HEK293T (cell line): ENCODE measurements at regions not wholly inside any gene's neighbourhood (a gene's known extent, or its start where the extent isn't known, plus 50 kb on each side); places are given as distances from the start of the nearest gene placed in this dataset.

ENCODE experiments used
- CTCF ChIA-PET: fragments of 350-600 bp; formaldehyde crosslinking; extraction: SDS; loops from one replicate; lab custom pipeline; 2021; ENCODE audit warnings: antibody characterized with exemption, inconsistent platforms; lab: Yijun Ruan, JAX
- POLR2A ChIA-PET: fragments of 350-600 bp; formaldehyde crosslinking; extraction: SDS; loops from one replicate; lab custom pipeline; 2020; ENCODE audit warnings: antibody characterized with exemption, inconsistent platforms; lab: Yijun Ruan, JAX
- DNase-seq: peaks from one replicate; pipeline ENCODE4 v3.0.0; 2012; ENCODE audit warnings: mixed read lengths; ENCODE audit errors: extremely low spot score
- ARNT ChIP-seq: fragments of 450-650 bp; IDR thresholded peaks from 2 replicates; pipeline ENCODE4 v1.6.1; 2017; ENCODE audit warnings: mild to moderate bottlenecking
- BHLHE40 ChIP-seq: fragments of 450-650 bp; IDR thresholded peaks from 2 replicates; pipeline ENCODE4 v1.6.1; 2016; ENCODE audit warnings: mild to moderate bottlenecking, moderate library complexity, borderline replicate concordance
- CTBP1 ChIP-seq: fragments of 450-650 bp; IDR thresholded peaks from 2 replicates; pipeline ENCODE4 v1.6.1; 2016; ENCODE audit warnings: borderline replicate concordance
- ELF4 ChIP-seq: fragments of 450-650 bp; IDR thresholded peaks from 2 replicates; pipeline ENCODE4 v1.6.1; 2017; ENCODE audit warnings: antibody characterized with exemption
- FOXA1 ChIP-seq: fragments of 450-650 bp; IDR thresholded peaks from 2 replicates; pipeline ENCODE4 v1.6.1; 2016; ENCODE audit warnings: mild to moderate bottlenecking
- FOXK2 ChIP-seq: fragments of 450-650 bp; IDR thresholded peaks from 2 replicates; pipeline ENCODE4 v1.6.1; 2016; ENCODE audit warnings: mild to moderate bottlenecking
- FOXM1 ChIP-seq: fragments of 450-650 bp; IDR thresholded peaks from 2 replicates; pipeline ENCODE4 v1.6.1; 2017; ENCODE audit warnings: mild to moderate bottlenecking, borderline replicate concordance
- HDGF ChIP-seq: fragments of 450-650 bp; IDR thresholded peaks from 2 replicates; pipeline ENCODE4 v1.6.1; 2017; ENCODE audit warnings: antibody characterized with exemption, borderline replicate concordance
- L3MBTL2 ChIP-seq: fragments of 450-650 bp; conservative IDR thresholded peaks from 2 replicates; pipeline ENCODE4 v1.6.1; 2016; ENCODE audit warnings: mild to moderate bottlenecking
- LEF1 ChIP-seq: fragments of 450-650 bp; IDR thresholded peaks from 2 replicates; pipeline ENCODE4 v1.6.1; 2017; ENCODE audit warnings: mild to moderate bottlenecking, borderline replicate concordance
- NFRKB ChIP-seq: fragments of 450-650 bp; IDR thresholded peaks from 2 replicates; pipeline ENCODE4 v1.6.1; 2016; ENCODE audit warnings: mild to moderate bottlenecking, moderate library complexity
- PKNOX1 ChIP-seq: fragments of 450-650 bp; IDR thresholded peaks from 2 replicates; pipeline ENCODE4 v1.6.1; 2016
- SP1 ChIP-seq: fragments of 450-650 bp; IDR thresholded peaks from 2 replicates; pipeline ENCODE4 v1.6.1; 2017
- SUZ12 ChIP-seq: fragments of 450-650 bp; IDR thresholded peaks from 2 replicates; pipeline ENCODE4 v1.6.1; 2016; ENCODE audit warnings: mild to moderate bottlenecking
- TARDBP ChIP-seq: fragments of 450-650 bp; IDR thresholded peaks from 2 replicates; pipeline ENCODE4 v1.6.1; 2016
- ZNF384 ChIP-seq: fragments of 450-650 bp; IDR thresholded peaks from 2 replicates; pipeline ENCODE4 v1.6.1; 2016

GRCh38 chr6:12577124-12577850 is 139.3 kb upstream of the PHACTR1 start:
- POLR2A ChIA-PET = no interaction called here
- no peak for DNase-seq
- no peak for TF ChIP-seq HDGF
- TF ChIP-seq TARDBP = no peak
- no peak for TF ChIP-seq ZNF384
- TF ChIP-seq FOXM1 = no peak
- TF ChIP-seq L3MBTL2 = no peak
- TF ChIP-seq FOXK2 = no peak
- no peak for TF ChIP-seq PKNOX1
- no peak for TF ChIP-seq ARNT
- no peak for TF ChIP-seq SUZ12
- TF ChIP-seq CTBP1 = no peak
- no peak for TF ChIP-seq BHLHE40
- TF ChIP-seq SP1 = no peak
- TF ChIP-seq LEF1 = no peak
- TF ChIP-seq ELF4 = no peak
- no peak for TF ChIP-seq FOXA1
- TF ChIP-seq NFRKB = no peak
- CTCF ChIA-PET = interaction anchor here (0.6 kb wide), 1 partner anchor 12 kb away, joined by 3 read pairs; no protein-coding TSS in a partner anchor

DNA sequence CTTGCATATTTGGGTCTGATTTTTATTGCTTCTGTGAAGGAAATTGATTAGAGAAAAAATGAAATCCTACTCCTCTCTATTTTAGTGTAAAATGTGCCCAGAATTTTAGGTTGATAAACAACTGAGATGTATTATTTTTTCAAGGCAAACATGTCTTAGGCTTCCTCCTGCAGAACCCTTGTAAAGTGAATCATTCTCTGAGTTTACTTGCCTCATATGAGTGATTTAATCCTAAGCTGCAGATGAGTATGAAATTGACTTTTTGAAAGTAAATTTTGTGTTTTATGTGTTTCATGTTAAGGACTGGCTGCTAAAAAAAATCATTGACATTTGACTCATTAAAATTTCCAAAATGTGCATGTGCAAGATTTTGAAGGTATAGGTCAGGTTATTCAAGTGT is 138.5 kb upstream of the PHACTR1 start:
- DNase-seq = no peak
- ChIA-PET POLR2A (no interaction called here), CTCF (no interaction called here)
- TF ChIP-seq SP1 = no peak
- no peak for TF ChIP-seq SUZ12
- TF ChIP-seq LEF1 = no peak
- TF ChIP-seq TARDBP = no peak
- no peak for TF ChIP-seq PKNOX1
- TF ChIP-seq ZNF384 = no peak
- TF ChIP-seq BHLHE40 = no peak
- TF ChIP-seq CTBP1 = no peak

- POLR2A ChIA-PET = no interaction called here
- DNase-seq = no peak
- no peak for TF ChIP-seq NFRKB
- no peak for TF ChIP-seq TARDBP
- no peak for TF ChIP-seq HDGF
- TF ChIP-seq ARNT = no peak
- TF ChIP-seq FOXK2 = no peak
- no peak for TF ChIP-seq SUZ12
- TF ChIP-seq PKNOX1 = no peak
- no peak for TF ChIP-seq ELF4
- no peak for TF ChIP-seq SP1
- CTCF ChIA-PET = no interaction called here
Observed at GRCh38 chr6:12578751-12579150, 137.8 kb upstream of the PHACTR1 start.

GRCh38 chr6:12580290-12580689 is 136.3 kb upstream of the PHACTR1 start:
- no peak for DNase-seq
- ChIA-PET CTCF (no interaction called here), POLR2A (no interaction called here)
- no peak for TF ChIP-seq BHLHE40
- no peak for TF ChIP-seq PKNOX1
- no peak for TF ChIP-seq ELF4
- no peak for TF ChIP-seq CTBP1

- ChIA-PET POLR2A (no interaction called here), CTCF (interaction anchor here (0.5 kb wide), 1 partner anchor 13 kb away, joined by 3 read pairs; no protein-coding TSS in a partner anchor)
- DNase-seq = no peak
- no peak for TF ChIP-seq L3MBTL2
- no peak for TF ChIP-seq FOXA1
- no peak for TF ChIP-seq BHLHE40
- no peak for TF ChIP-seq FOXK2
- TF ChIP-seq TARDBP = no peak
Observed at GRCh38 chr6:12582421-12583110, 134.0 kb upstream of the PHACTR1 start.
